GM19351 (cell line): ENCODE measurements at regions not wholly inside any gene's neighbourhood (a gene's known extent, or its start where the extent isn't known, plus 50 kb on each side); places are given as distances from the start of the nearest gene placed in this dataset.
"Not testable (repeated sequence)": the region's sequence is repeated elsewhere in the genome, so short reads cannot be mapped to it uniquely, and the experiment has no call there.

Experiments used
- ATAC-seq: cut with Tn5 transposase; IDR thresholded peaks from one replicate; pipeline ENCODE4 v1.9.1; 2021; ENCODE audit warnings: mild to moderate bottlenecking, moderate library complexity; ENCODE audit not compliant: unreplicated experiment

DNA sequence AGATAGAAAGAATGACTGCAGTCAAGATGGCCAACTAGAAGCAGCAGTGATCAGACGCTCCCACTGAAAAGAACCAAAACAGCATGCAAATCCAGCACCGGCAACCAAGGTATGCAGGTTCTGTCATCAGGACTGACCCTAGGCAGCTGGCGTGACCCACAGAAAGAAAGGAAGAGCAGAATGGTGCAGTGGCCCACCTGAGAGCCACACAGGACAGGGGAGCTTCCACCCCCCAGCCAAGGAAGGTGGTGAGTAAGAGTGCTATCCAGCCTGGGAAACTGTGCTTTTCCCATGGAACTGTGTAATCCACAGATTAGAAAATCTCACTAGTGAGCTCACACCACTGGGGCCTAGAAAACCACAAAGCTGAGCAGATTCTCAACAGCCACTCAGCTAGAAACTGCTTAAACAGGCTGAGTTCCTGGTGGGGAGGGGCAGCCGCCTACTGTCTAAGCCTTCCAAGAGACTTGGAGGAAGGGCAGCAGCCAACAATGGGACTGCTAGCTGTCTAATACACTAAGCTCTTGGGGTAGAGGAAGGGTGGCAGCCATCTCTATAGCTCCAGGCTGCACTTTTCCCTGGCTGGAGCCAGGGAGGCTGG lies 127.9 kb downstream of the EVA1A start:
- peak; percentile 82 for ATAC-seq

DNA sequence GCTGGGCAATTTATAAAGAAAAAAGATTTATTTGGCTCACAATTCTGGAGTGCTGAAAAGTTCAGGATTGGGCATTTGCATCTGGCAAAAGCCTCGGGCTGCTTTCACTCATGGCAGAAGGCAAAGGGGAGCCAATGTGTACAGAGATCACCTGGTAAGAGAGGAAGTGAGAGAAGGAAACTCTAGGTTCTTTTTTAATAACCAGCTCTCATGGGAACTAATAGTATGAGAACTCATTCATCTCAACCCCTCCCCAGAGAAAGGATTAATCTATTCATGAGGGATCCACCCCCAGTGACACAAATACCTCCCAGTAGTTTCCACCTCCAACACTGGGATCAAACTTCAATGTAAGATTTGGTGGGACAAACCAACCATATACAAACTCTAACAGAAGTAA lies 129.0 kb downstream of the EVA1A start:
- peak; percentile 53 for ATAC-seq

DNA sequence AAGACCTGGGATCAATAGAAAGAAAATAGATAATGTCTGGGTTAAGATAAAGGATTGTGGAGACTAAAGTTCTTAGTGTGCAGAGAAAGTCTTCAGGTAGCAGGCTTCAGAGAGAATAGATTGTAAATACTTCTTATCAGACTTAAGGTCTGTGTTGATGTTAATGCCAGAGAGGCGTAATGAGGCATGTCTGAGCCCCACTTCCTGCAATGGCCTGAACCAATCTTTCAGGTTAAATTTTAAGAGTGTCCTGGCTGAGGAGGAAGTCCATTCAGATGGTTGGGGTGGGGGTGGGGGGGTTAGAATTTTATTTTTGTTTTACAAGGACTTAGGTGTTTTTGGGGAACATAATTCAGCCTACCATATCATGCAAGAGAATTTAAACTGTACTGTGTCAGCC lies 129.5 kb downstream of the EVA1A start:
- no peak for ATAC-seq

DNA sequence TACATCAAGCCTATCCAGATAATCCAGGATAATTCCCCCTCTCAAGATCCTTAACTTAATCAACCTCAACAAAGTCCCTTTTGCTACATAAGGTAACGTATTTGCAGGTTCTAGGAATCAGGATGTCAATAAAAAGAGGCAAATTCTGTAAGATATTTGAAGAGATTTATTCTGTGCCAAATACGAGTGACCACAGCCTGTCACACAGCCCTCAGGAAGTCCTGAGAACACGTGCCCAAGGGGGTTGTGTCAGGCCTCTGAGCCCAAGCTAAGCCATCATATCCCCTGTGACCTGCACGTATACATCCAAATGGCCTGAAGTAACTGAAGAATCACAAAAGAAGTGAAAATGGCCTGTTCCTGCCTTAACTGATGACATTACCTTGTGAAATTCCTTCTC lies 130.3 kb downstream of the EVA1A start:
- ATAC-seq = not testable (repeated sequence)

DNA sequence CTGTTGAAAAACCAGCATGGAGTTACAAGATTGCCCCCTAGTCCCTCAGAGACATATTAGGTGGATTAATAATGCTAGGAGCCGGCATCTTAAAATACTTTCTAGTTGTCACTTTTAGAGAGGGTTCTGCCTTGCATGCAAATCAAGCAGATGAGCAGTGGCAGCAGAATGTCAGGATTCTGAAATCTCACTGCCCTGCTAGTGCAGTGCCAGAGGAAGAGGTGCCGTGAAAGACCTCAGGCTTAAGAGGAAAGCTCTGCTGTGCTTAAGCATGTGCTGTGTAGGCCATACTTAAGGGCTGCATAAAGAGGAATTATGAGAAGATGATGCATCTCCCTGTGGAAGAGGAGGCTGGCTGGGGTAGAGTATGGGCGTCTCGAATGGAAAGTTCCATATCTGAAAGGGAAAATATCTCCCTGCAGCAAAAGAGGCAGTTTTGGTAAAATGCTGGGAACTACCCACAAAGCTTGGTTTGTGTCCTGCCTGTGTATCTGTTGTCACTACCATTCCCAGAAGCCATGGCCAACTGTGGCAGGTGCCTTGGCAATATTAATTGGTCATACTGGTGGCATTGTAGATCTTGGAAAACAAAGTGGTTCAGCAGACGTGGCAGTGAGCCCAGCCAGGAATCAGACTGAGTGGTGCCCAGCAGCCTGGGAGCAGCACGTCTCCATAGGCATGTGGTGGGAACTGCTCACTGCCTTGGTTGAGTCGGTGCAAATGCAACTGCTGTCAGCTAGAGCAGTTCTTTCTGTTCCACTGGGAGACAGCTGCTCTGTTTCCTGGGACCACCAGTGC lies 131.9 kb downstream of the EVA1A start:
- ATAC-seq = no peak

DNA sequence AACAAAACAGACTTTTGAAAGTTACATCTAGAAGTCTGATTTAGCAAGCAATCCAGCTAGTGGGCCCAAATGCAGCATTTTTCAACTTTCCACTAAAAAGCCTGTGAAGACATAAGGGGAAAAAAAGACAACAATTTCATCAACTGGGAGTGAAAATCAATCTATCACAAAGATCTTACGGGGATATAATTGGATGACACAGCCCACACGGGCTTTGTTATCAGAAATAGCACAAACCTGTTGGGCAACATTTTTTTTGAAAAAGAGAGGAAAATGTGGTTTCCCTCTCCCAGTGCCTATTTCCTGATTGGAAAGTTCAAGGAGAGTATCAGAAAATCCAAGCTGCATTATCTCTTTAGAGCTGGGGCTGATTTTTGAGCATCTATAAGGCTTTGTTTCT lies 132.7 kb downstream of the EVA1A start:
- no peak for ATAC-seq

DNA sequence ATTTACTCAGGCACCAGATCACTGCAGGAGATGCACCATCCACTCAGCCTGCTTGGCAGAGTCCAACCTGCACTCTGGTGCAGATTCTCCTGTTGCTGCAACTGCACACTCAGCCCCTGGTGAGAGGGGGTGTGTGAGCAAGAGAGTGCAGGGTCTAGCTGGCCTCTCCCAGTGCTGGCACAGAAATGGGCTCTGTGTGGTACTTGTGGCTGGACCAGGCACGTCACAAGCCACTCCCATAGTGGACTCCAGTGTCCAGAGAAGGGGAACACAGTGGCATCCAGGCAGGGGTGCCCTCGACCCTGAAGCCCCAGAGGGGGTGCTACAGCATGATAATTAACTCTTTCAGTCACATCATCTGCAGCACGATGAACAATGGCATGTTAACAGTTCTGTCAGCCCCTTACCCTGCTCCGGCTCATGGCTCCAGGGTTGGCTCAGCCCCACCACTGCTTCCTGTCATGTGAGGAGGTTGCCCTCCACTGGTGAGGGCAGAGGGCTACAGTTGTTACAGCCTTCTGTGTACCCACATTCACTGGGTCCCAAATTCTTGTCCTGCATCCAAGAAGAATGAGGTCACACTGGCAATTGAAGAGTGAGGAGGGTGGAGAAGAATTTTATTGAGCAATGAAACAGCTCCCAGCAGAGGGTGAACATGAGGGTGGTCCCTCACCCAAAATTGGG lies 135.7 kb downstream of the EVA1A start:
- no peak for ATAC-seq

DNA sequence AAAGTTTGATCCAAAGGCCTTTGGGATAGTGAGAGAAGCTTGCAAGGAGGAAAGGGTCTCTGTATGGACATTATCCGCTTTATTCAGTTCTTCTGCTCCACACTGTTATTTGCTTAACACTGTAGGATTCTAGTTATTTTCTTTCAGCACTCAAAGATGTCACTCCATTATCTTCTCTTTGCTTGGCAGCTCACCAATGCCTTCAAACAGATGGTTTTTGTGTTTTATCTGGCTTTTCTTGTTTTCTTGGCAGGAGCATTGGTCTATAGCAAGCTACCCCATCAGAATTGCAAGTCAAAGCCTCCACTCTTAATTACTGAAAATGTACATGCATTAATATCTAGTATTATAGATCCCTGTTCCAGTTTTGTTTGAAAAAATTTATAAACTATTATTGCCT lies 138.8 kb downstream of the EVA1A start:
- no peak for ATAC-seq

DNA sequence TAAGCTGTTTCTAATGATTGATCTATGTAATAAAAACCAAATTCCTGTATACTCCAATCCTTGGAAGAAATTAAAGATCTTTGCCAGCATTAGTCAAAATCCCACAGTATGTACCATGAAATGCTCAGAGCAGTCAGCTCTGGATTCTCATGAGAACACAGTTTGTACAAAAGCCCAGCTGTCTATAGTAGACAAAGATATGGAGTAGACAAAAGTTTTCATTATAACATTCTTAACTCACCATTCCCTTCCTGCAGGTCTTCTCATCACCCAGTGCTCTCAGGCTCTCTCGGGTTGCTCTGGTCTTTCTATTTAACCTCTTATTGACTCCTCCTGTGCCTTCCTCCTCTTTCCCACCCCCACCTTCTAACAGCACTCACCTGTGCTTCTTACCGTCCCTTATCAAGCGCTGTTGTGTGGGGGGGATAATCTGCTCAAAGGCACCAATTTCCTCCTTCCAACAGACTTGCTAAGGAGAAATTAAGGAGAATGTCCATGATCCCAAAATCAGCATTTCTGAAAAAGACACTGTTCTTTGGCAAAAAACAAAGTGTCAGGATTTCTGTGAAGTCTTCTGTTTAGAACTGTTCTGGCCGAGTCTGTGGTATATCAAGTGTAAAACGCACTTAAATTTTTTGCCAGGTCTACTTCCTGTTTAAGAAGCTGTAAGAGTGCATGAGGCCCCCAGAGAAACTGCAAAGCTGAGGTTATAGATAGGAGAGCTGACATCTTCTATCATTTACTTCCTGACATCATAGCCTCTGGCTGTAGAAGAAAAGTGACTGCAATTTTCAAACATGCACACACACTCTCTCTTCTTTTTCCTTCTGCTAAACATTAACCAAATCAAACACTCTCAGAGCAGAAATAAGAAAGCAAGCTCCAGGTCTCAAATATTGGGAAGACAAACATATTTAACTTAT lies 144.1 kb downstream of the EVA1A start:
- peak; percentile 90 for ATAC-seq

DNA sequence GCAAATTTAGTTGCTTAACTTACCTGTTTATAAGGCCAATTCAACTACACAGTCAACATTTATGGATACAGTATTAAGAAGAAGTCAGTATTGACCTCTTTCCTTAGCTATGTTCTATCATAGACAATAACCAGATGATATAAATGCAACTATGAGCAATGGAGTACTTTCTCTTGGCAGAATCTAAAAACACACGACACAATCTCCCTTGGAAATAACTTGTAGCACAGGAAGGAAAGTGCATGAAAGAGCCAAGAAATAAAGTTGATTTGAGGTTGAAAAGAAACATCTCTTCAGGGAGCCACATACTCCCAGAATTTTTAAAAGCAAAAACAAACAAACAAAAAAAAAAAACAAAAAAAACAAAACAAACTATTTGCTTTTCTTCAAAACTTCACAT lies 145.0 kb downstream of the EVA1A start:
- no peak for ATAC-seq

DNA sequence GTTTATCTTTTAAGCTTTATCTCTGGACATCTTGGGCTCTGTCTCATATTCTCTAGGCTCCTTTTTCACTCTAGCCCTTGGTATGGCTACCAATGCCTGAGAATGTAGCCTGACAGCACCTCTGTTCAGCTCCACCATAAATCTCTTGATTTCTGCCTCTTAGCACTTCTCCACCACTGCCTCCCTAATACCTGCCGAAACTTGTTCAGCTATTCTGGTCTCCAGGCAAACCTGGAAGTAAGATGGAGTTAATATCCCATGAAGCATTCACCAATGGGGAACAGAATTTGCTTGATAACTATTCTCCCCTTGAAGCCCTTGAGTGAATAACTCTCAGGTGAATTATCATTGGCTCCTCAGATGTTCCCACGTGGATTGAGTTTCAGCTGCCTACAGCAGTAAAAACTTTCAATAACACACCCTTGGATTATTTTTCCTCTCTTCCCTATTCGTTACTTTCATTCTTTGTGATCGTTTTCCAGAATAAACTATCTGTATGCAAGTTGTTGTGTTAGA lies 145.6 kb downstream of the EVA1A start:
- ATAC-seq = no peak

DNA sequence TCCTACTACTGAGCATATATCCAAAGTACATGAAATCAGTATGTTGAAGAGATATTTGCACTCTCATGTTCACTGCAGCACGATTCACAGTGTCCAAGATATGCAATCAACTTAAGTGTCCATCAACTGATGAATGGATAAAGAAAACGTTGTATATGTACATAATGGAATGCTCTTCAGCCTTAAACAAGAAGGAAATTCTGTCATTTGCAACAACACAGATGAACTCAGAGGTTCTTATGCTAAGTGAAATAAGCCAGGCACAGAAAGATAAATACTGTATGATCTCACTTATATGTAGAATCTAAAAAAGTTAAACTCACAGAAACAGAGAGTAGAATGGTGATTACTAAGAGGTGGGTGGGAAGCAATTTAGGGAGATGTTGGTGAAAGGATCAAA lies 149.2 kb downstream of the EVA1A start:
- no peak for ATAC-seq

DNA sequence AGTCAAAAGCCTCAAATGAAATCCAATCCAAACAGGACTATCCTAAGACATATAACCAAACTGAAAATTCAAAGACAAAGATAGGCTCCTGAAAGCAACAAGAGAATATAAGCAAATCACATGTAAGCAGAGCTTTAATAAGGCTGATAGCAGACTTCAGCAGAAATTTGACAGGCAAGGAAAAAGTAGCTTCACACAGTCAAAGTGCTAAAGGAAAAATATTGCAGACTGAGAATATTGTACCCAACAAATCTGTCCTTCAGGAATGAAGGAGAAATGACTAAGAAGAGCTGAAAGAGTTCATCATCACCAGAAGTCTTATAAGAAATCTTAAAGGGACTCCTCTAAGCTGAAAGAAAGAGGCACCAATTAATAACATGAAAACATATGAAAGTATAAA lies 150.0 kb downstream of the EVA1A start:
- no peak for ATAC-seq

DNA sequence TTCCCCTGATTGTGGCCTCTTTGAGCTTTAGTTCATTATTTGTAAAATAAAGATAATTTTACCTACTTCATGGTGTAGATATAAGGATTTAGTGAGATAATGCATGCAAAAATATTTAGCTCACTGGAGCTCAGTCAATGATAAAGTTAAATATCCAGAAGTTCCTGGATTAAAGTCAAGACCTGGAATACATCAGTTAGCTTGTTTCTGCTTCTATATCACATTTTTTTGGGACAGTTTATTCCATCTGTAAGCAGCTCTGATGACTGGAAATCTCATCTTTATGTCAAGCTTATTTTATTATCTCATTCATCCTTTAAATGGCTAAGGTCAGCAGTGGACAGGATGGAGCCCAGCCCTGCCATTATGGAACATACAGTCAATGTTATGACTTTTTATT lies 152.0 kb downstream of the EVA1A start:
- no peak for ATAC-seq

DNA sequence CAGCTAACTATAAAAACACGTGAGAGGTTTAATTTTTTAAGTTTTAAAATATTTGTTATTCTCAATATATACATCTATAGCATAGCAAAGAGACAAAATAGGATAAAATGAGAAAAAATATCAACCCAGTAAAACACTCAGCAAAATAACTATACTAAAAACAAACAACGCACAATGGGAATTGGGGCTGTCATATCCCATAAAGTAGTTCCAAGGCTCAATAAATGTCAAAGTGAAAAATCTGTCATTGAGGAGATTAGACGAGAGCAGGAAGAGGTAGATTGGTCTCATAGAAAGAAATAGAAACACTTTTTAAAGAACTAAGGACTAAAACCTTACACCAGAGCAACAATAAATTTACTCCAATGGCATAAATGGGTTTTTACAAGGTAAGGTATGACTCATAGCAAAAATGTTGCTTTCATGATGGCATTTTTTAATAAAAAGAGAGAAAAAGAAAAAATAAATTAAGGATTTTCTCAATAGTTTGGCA lies 153.7 kb downstream of the EVA1A start:
- no peak for ATAC-seq

DNA sequence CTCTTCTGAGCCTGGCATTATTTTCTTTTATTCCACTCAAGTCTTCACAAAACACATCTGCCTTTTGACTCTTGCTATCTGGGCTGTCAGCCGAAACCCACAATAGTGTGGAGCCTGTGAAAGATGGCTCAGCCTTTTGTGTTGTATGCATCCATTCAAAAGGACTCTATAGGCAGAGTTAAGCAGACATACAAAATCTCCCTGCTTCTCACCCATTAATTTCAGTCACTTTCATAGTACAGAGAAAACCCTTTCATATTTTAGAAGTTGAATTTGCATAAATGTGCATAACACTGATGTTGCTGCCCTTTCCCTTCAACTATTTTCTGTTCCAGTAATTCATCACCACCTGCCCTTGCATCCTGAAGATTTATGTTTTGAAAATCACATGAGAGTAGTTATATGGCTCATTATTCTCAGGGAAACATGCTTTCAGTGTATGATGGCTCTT lies 154.6 kb downstream of the EVA1A start:
- peak; percentile 45 for ATAC-seq

DNA sequence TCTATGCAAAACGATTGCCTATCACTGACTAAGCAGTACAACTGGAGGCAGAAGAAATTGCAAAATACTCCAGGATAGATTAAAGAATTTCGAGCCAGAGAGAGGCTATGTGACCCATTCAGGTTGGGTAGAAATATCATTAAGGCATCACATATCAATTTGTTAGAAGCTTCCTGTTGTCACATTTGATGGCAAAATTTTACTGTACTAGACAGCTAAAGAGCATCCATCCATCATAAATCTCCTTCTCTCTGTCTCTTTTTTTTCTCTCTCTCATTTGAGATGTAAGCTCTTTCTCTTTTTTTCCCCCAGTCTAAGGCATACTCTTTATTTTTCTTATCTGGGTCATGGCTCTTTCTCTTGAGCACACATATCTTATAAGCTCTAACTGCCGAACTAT lies 155.7 kb downstream of the EVA1A start:
- no peak for ATAC-seq

DNA sequence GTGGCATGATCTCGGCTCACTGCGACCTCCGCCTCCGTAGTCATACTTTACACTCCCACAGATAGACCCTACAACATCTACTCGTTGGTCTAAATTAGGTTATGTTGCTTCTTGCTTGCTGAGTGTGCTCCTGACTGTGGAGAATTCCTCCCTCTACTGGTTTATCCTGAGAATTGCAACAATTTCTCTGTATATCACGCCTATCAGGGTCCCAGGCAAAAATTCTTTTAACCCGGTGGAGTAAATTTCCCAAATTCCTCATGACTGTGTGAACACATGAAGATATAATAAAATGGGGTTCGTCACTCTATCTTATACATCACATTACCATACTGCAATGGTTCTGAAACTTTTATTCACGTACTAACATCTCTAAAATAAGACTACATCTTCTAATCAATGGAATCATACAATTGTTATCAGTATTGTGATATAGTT lies 156.7 kb downstream of the EVA1A start:
- ATAC-seq = peak; percentile 93

DNA sequence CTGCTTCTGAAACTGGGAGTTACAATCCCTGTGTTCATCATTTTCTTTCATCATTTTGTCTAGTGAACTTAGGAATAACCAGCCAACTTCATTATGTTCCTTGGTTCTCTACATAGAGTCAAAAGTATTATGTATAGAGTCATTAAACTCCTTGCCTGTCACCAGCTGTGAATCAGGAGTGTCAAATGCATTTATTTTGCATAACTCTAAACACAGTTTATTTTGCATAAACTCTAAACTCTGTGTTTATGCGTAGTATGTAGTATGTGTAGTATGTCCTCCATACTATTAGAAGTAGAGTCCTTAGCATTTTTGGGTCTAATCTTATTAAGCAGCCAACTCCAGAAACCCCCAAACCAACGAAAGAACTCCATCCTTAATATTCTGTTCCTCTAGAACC lies 164.4 kb downstream of the EVA1A start:
- no peak for ATAC-seq

DNA sequence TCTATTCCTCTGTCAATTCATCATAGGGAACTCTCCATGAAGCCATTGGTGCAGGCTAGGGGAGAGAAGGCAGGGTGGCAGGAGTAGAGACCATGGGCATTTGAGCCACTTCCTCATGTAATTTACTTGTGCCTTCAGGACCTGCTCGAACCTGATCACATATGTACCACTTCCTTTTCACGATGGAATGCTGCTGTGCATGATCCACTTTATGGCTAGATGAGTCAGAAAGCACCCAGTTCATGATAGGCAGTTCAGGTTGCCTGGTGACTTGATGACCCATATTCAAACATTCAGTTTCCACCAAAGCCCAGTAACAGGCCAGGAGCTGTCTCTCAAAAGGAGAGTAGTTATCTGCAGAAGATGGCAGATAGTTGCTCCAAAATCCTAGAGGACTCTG lies 166.0 kb downstream of the EVA1A start:
- not testable (repeated sequence) for ATAC-seq

DNA sequence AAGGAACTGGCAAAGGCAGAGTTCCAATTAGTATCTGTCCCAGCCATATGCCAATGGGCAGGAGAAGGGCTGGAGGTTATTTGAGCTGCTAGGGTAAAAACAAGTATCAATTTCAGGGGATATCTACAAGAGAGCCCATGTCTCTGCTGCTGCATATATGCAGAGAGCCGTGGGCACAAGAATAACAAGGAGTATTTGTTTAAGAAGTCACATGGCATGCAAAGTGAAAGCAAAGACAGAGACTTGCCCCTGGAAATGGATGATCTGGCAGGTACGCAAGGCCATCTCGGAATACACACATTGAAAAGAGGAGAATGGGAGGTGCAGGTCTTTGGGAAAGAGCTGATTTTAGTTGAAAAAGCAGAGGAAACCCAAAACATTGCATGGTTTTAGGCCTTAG lies 170.6 kb downstream of the EVA1A start:
- no peak for ATAC-seq
